NCI-H1694 treated with DMSO at 0.1 percent for 48 hours (cell line): ENCODE measurements at regions not wholly inside any gene's neighbourhood (a gene's known extent, or its start where the extent isn't known, plus 50 kb on each side); places are given as distances from the start of the nearest gene placed in this dataset.

Experiments used
- DNase-seq: peaks from one replicate; lab custom pipeline; 2025; lab: John Stamatoyannopoulos, UW

- DNase-seq, result no peak
These were observed 450.6 kb upstream of the AUTS2 start for GRCh38 chr7:69147631-69148030.

GRCh38 chr7:69149804-69150782, 448.2 kb upstream of the AUTS2 start:
- no peak for DNase-seq

- no peak for DNase-seq
These were observed 435.9 kb upstream of the AUTS2 start for GRCh38 chr7:69162326-69162725.

- DNase-seq, result no peak
These were observed 435.2 kb upstream of the AUTS2 start for GRCh38 chr7:69162931-69163670.

GRCh38 chr7:69166979-69167516, 431.2 kb upstream of the AUTS2 start:
- no peak for DNase-seq

- DNase-seq, result no peak
These were observed 428.9 kb upstream of the AUTS2 start for GRCh38 chr7:69169386-69169785.

GRCh38 chr7:69172357-69173077, 425.8 kb upstream of the AUTS2 start:
- no peak for DNase-seq

GRCh38 chr7:69173341-69173740, 424.9 kb upstream of the AUTS2 start:
- peak; percentile 15 for DNase-seq

- peak; percentile 12 for DNase-seq
These were observed 424.4 kb upstream of the AUTS2 start for GRCh38 chr7:69173846-69174245.

- no peak for DNase-seq
These were observed 421.4 kb upstream of the AUTS2 start for GRCh38 chr7:69176841-69177240.

GRCh38 chr7:69177461-69177861, 420.8 kb upstream of the AUTS2 start:
- DNase-seq, result no peak

- no peak for DNase-seq
These were observed 420.3 kb upstream of the AUTS2 start for GRCh38 chr7:69177941-69178494.

- no peak for DNase-seq
These were observed 417.6 kb upstream of the AUTS2 start for GRCh38 chr7:69180662-69181061.

GRCh38 chr7:69182596-69183467, 415.4 kb upstream of the AUTS2 start:
- DNase-seq, result no peak

GRCh38 chr7:69184339-69184738, 413.9 kb upstream of the AUTS2 start:
- no peak for DNase-seq

- no peak for DNase-seq
These were observed 413.1 kb upstream of the AUTS2 start for GRCh38 chr7:69185170-69185569.

GRCh38 chr7:69186974-69187373, 411.3 kb upstream of the AUTS2 start:
- DNase-seq, result no peak

- no peak for DNase-seq
These were observed 410.4 kb upstream of the AUTS2 start for GRCh38 chr7:69187824-69188333.

- DNase-seq, result no peak
These were observed 408.9 kb upstream of the AUTS2 start for GRCh38 chr7:69189406-69189805.

- DNase-seq, result no peak
These were observed 408.2 kb upstream of the AUTS2 start for GRCh38 chr7:69190025-69190424.

GRCh38 chr7:69190763-69191162, 407.5 kb upstream of the AUTS2 start:
- DNase-seq, result no peak
